ENCODE measurements at regions not wholly inside any gene's neighbourhood (a gene's known extent, or its start where the extent isn't known, plus 50 kb on each side); places are given as distances from the start of the nearest gene placed in this dataset.

DNA sequence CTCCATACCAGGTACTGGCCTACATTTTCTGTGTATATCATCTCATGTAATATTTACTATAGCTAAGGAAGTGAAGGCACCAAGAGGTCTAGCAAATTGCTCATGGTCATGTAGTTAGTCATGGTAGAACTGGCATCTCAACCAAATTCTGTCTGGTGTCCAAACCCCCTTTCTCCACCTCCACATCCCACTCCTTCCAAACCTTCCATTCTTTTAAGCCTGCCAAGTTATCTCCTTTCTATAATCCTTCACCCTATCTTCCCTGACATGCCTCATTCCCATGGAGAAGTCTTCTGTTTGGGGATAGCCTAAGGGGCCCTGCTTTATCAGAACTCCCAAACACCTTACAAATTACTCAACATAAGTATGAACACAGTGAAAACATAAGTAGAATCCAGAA lies 196.2 kb upstream of the HMGA2 start:
- no peak for DNase-seq (ENCODE audit: low read depth)

DNA sequence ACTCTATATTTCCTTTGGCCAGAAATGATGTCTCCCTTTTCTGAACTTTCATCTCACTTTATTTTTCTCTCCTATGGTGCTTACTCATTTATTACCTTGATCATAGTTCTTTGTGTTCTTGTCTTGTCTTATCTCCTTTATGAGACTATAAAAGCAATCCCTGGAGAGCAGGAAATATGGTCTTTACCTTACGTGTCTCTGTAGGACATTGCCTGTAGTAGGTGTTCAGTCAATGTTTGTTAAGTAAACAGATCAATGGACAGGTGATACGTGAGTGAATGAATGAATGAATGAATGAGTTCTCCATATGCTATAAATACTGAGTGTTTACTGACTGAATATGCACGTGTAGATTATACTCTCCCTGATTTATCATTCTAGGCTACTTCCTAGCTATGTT lies 193.7 kb upstream of the HMGA2 start:
- DNase-seq (ENCODE audit: low read depth): no peak

DNA sequence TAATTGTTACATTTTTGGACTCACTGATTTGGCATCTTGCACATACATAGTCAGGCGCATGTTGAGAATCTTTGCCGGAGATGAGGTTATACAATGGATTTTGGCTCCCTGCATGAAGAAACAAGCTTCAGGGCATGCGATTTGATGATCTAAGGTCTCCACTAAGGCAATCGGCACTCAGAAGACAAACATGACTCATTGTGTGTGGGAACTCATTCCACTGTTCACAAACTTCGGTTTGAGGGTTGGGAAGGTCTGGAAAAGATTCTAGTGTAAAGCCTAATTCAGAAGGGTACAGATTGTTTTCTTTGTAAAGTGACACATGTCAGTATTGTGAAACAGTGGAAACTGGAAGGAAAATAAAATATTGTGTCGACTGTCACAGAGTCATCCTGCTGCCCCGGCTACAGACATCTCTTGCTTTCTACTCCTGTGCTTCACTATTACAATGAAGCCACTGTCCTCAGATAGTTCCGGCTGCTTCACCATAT lies 192.6 kb upstream of the HMGA2 start:
- no peak for DNase-seq (ENCODE audit: low read depth)

DNA sequence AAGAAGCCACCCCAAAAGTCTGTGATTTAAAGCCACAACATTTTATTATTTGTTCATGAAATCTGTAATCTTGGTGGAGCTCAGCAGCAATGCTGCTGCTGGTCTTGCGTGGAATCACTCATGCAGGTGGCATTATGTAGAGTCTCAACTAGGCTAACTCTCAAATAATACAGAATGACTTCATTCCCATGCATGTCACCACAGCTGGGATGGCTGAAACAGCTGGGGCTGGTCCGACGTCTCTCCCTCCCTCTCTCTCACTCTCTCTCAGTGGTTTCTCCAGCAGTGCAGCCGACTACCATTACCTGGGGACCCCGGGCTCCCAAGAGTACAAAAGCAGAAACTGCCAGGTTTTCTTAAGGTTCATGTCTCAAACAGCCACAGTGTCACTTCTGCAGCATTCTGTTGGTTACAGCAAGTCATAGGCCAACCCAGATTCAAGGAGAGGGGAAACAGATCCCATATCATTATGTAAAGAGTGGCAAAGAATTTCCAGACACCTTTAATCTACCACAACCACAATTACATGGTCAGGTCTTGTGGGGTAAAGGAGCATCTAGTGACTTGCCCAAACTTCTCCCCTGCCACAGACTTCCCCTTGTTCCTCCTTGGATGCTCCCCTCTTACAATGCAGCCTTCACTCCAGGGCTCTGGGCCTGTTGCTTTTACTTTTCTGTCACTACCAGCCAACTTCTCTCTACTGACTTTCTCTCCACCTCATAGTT lies 192.0 kb upstream of the HMGA2 start:
- DNase-seq (ENCODE audit: low read depth): no peak

DNA sequence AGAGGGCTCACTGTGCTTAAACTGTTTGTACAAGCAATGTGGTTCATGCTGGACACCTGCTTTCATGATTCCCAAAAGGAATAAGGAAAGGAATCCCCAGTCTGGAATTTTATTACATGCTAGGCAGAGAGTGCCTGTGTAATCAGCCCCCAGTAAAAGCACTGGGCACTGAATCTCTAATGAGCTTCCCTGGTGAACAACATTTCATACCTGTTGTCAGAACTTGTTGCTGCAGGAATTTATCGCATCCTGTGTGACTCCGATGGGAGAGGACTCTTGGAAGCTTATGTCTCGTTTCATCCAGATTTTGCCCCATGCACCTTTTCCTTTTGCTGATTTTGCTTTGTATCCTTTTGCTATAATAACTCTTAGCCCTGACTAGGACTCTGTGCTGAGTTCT lies 190.2 kb upstream of the HMGA2 start:
- DNase-seq (ENCODE audit: low read depth): no peak

DNA sequence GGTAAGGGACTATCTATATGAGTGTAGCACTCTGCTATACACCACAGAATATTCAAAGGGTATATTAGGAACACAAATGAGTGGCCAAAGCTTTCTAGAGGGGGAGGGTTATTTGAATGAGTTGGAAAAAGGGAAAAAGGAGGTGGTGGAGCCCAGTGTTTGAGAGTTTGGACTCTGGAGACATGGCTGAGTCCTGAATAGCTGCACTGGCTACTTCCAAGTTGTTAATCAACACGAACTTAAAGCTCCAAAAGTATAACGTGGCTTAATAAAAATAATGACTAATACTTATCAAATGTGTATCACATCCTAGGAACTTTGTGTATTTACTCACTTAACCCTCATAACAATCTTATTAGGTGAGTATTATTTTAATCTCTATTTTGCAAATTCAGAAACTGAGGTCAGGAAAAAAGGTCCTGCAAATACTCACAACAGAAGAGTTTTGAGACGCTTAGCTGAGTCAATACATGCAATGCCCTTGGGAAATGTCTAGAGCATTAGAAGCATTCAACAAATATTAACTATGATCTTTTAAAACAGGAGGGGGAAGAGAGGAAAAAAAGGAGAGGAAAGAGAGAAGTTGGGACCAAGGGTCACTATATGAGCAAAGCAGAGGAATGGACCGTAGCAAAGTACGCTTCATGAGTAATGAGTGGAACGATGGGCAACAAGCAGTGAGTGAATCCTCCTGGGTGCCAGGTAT lies 189.5 kb upstream of the HMGA2 start:
- no peak for DNase-seq (ENCODE audit: low read depth)

DNA sequence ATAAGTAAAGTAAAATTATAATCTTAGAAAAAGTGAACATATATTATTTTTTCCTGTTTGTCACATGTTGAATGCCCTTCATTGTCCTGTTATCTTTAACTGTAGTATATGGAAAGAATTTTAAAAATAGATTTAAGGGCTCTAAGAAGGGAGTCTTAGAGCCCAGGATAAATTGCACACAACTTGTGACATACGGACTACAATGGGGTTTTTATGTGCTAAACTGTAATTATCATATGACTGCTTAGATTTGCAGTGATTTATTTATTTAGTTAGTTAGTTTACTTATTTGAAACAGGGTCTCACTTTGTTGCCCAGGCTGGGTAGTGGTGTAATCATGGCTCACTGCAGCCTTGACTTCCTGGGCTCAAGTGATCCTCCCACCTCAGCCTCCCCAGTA lies 187.8 kb upstream of the HMGA2 start:
- no peak for DNase-seq (ENCODE audit: low read depth)

DNA sequence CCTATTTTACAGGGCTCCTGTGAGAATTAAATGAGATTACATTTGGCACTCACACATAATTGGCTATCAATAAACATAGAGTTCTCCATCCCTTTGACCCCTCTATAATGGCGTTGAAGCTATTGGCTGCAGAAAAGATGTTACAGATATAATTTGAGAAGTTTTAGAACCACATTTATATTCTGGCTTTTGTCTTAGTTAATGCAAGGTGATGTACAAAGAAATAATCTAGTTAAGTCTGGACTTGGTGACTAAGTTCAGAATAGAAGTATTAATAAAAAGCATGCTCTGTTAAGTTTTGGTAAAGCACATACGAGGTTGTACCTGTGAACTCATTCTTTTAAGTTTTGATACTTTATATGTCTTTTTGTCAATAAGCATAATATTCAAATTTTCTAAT lies 187.1 kb upstream of the HMGA2 start:
- no peak for DNase-seq (ENCODE audit: low read depth)

DNA sequence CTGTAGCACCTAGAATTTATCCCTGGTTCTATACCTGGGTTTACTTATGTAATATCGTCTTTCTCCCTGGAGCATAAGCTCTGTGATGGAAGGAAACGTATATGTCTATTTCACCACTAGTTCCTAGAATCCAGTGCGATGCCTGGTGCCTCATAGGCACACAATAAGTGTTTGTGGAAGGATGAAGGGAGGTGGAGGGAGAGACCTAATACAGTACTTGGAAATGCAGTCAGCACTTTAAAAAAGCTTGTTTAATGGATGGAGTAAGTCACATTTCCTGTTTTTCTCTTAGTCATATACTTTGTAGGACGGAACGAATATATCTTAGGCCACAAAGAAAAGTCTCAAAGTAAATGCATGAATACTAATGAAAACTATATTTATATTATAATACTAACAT lies 186.5 kb upstream of the HMGA2 start:
- DNase-seq (ENCODE audit: low read depth): no peak

DNA sequence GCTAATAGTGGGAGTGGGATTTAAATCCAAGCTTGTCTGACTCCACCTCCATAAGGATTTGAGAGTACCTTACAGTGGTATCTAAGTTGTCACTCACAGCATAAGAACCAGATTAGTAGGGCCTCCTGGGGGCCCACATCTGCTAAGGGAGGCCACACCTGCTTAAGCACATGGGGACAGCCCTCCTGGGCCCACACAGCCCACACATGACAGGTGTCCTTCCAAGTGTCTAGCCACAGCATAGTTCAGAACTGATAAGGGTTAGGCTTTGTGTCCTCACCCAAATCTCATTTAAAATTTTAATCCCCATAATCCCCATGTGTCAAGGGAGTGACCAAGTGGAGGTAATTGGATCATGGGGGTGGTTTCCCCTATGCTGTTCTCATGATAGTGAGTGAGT lies 186.0 kb upstream of the HMGA2 start:
- no peak for DNase-seq (ENCODE audit: low read depth)

DNA sequence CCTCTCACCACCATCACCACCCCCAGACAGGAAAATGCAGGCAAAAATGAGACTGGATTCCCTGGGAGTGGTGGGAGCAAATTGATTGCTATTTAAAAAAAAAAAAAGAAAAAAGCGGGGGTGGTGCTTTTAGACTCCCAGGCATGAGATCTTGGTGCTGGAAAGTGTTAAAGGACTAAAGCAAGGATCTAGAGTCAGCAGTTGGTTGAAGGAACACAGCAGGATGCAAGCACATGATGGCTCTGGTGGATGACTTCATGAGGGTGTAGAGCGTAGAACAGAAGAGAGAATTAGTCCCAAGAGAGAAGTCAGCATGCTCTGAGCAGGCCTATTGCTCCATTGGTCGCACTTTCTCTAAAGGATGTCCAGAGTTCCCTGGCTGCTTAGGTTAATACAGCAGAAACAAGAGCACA lies 183.8 kb upstream of the HMGA2 start:
- DNase-seq (ENCODE audit: low read depth): no peak

DNA sequence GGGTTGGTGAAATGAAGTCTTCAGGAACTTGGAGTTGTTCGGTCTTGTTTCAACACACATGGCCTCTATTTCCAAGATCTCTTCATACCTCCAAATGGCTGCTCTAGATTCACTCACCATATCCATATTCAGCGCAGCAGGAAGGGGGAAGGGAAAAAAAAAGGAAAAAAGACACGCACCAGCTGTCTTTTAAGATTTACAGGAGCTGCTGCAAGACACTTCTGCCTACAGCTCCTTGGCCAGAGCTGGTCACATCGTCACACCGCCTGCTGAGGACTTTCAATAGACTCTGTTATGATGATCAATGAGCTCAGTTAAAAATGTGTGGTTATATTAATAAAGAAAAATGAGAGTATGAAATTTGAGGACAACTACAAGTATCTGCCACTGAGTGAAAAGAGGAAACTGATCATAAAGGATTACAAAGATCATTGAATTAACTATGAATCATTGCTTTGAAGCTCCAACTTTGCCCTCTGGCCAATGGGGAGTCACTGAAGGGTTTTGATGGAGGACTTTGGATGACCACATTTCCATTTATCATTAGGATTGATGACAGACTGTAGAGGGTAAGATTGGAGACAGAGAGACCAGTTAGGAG lies 182.1 kb upstream of the HMGA2 start:
- no peak for DNase-seq (ENCODE audit: low read depth)

DNA sequence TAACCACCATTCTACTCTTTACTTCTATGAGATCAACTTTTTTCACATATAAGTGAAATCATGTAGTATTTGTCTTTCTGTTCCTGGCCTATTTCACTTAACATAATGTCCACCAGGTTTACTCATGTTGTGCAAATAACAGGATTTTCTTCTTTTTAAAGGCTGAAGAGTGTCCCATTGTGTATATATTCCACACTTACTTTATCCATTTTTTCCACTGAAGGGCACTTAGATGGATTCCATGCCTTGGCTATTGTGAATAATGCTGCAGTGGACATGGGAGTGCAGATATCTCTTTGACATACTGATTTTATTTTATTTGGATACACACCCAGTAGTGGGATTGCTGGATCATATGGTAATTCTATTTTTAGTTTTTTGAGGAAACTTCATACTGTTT lies 181.1 kb upstream of the HMGA2 start:
- no peak for DNase-seq (ENCODE audit: low read depth)

DNA sequence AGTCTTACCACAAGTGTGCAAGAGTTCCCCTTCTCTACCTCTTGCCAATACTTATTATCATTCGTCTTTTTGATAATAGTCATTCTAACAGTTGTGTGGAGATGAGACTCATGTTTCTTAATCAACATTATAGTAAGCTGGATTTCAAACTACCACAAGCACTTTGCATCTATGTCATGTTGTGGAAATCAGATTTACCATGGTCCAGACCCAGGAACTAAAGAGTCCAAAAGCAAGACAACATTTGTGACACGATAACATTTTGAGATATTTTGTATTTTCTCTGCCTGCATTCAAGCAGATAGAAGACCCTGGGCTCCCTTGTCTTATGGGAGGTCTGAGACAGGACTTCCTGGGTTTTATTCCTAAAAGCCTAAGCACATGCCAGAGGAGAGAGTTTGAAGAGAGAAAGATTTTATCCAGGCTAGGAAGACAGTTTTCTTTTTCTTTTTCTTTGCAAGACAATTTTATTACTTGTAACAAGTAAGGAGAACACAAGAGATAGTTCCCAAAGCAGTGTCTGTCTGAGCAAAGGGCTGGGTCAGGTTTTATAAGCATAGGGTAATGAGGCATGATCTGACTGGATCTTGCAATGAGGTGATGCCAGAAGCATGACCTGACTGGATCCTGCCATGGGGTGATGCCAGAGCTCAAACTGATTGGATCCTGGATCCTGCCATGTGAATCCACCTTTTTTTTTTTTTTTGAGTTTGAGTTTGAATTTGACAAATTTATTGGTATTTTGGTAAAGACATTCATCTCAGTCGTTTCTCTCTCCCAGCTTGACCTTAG lies 180.5 kb upstream of the HMGA2 start:
- DNase-seq (ENCODE audit: low read depth): no peak

DNA sequence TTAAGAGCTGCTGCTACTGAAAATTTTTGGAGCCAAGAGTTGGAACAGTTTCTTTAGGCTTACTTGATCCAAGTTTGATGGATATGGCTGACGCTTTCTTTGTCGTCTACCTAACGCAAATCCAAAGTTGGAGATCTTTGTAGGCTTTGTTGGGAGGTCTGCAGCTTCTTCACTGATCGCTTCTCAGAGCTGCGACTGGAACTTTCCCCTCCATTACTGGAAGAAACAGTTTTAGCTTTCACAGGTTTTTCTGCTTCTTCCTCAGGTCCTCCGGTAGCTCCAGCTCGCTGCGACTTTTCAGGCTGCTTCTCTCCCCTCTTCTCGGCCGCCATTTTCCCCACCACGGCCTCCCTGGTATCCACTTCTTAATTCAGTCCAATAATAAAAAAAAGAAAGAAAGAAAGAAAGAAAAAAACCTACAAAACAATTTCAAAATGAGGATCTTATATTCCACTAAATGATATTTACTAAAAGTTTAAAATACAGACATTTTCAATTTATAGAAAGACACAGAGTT lies 178.1 kb upstream of the HMGA2 start:
- no peak for DNase-seq (ENCODE audit: low read depth)

DNA sequence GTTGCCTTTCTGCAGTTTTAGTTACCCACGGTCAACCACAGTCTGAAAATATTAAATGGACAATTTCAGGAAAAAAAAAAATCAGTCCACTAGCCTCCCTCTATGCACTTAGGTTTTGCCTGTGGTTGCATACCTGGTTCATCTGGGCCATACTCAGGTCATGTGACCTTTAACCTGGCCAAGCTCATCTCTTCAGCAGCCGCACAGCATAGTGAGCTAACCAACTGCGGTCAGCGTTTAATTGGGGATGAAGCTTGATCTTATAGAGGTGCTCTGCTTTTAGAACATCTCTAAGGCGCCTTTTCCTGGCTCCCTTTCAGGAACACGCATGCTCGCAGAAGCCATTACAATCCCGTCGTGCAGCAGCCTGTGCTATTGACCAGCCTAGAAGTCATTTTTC lies 177.2 kb upstream of the HMGA2 start:
- no peak for DNase-seq (ENCODE audit: low read depth)

DNA sequence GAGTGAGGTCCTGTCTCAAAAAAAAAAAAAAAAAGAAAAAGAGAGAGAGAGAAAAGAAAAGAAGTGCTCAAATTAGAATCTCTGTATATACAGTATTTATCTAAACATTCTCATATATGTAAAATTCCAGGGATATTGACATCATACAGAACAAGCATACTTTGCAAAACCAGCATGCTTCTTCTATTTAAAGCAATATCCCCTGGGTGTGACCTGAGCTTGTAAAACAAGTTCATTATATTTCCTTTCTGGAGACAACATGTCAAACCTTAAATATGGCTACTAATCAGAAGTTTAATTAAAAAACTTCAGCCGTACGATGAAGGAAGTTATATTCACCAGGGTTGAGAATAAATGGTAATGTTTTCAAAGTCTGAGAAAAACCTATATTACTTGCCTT lies 175.8 kb upstream of the HMGA2 start:
- no peak for DNase-seq (ENCODE audit: low read depth)

DNA sequence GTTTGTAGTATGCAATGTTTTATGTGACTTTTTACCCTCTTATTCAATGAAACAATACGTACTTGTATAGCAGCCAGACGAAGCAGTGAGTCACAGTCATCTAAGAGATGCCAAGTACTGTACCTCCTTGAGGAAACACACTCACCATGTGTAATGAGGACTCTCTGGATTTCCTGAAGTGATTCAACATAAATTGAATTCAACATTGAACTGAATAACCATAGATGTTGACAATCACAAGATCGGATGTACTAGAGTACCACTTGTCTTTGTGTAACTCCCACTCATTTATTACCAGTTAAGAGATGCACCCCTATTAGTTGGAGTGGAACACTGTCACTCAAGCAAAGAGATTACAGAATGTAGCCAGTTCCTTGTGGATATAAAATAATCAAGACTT lies 175.2 kb upstream of the HMGA2 start:
- DNase-seq (ENCODE audit: low read depth): no peak

DNA sequence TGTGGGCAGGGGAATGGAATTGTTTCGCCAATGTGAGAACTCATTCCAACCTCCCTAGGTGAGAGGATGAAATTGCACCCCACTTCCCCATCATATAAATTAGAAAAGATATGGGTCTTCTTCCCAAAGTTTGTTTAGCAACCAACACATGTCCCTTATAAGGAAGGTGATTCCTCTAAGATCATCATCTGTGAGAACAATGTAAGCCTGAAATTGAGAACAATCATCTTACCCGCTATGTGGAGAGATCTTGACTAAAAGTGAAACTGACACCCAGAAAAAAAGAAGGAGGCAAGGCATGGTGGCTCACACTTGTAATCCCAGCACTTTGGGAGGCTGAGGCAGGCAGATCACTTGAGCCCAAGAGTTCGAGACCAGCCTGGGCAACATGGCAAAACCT lies 173.2 kb upstream of the HMGA2 start:
- DNase-seq (ENCODE audit: low read depth): no peak

DNA sequence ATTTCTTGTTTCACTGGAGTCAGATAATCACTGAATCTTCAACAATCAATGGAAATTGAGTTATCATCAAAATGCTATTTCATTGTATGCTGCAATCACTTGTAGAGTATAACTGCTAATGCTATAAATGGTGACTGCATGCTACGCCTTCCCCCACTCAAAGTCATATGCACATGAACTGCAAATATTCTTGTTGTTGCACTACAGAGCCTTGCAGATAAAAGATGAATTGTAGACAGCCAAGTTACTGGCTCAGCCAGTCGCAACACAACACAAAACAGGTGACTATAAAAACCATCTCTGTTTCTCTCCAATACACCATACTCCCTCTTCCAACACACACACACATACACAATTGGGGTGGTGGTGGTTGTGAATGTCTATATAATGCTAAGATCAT lies 171.0 kb upstream of the HMGA2 start:
- no peak for DNase-seq (ENCODE audit: low read depth)

DNA sequence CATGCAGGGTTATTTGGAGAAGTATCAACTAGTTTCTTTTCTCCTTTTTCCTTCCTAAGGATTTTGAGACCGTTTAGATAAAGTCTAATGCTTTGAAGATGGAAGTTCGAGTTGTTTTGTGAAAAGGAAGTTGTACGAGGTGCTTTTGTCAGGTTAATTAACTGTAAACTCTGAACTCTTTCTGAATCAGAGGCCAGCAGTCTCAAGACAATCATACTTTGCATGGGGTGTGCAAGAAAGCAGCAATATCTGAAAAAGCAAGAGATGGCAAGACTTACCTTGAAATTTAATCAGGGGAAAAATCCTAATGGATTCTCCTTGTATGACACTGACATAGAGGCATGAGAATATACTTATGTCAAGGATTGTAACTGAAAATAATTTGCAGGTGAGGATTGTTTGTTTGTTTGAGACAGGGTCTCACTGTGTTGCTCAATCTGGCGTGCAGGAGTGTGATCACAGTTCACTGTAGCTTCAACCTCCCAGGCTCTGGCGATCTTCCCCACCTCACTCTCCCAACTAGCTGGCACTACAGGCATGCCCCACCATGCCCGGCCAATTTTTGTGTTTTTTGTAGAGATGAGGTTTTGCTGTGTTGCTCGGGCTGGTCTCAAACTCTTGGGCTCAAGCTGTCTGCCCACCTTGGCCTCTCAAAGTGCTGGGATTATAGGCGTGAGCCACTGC lies 170.2 kb upstream of the HMGA2 start:
- DNase-seq (ENCODE audit: low read depth): no peak

DNA sequence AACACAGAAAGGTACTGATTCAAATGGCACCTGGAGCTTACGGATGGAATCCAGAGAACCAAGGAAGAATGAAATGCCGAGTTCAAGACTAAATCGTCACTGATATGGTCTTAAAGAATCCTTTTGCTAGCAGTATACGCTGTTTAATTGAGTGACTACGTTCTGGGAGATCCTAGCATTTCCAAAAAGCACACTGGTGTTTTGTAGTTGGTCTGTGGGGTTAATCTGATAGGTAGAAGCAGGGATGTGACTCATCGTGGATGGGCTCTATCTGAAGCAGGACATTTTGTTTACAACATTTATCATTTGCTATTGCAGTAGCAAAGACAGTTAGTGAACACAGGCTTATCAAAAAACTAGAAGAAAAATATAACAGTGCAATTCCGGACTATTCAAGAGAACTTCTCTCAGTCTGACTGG lies 169.2 kb upstream of the HMGA2 start:
- DNase-seq (ENCODE audit: low read depth): no peak
